ENCODE measurements at regions not wholly inside any gene's neighbourhood (a gene's known extent, or its start where the extent isn't known, plus 50 kb on each side); places are given as distances from the start of the nearest gene placed in this dataset.
"Not testable (repeated sequence)": the region's sequence is repeated elsewhere in the genome, so short reads cannot be mapped to it uniquely, and the experiment has no call there.

DNA sequence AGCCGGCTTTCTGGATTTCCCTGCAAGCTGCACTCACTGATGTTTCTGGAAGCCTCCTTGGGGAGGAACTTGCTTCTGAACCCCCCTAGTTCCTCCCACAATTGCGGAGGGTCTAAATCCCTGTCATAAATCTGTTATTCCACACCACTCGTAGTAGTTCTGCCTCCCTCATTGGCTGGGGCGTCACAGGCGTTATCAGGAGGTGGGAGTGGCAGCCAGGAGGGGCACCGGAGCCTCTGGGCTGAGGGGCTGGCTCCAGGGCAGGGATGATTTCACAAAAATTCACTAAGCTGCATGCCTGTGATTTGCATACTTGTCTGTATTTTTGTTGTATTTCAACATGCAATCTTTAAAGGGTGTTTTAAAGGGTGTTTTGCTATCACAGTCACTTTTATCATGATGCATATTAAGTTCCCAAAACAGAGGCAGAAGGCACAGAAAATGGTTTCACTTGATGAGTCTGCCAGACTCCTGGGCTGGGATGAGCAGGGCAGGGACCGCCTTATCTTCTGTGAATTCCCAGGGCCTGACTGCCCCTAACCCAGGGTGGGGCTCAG lies 176.2 kb upstream of the FOXF1 start:
- no peak for DNase-seq

DNA sequence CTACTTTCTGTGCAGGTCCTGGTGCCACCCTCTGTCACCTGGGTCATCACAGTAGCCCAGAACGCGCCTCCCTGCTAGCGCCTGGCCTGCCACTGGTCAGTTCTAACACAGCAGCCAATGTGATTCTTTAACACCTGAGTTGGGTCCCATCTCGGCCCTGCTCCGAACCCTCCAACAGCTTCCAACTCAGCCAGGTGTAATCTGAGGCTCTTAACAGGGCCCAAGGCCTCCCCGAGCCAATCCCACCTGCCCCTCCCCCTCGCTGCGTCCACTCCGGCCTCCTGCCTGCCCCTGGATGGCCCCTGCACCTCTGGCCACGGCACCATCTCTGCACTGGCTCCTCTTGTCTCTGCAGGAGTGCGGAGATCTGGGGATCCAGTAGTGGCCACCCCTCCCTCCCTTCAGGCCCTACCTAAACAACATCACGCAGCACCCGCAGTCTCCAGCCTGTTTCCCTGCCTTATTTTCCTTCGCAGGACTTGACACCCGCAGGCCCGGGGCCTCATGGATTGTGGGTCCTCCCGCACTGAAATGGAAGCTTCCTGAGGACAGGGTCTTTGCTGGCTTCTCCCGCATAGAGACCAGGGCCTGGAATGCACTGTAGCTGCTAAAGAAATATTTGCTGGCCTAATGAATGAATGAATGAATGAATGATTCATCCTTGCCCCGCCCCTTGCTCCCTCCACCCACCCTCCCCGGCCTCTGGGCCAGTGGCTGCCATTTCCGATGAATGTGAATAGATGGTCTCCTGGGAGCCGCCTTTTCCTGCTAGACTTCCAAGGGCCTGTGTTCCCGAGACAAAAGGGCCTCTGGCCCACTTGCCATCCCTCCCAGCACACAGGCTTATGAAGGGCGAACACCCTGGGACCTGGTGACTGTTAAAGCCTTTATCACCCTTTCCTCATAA lies 174.8 kb upstream of the FOXF1 start:
- DNase-seq, result no peak

DNA sequence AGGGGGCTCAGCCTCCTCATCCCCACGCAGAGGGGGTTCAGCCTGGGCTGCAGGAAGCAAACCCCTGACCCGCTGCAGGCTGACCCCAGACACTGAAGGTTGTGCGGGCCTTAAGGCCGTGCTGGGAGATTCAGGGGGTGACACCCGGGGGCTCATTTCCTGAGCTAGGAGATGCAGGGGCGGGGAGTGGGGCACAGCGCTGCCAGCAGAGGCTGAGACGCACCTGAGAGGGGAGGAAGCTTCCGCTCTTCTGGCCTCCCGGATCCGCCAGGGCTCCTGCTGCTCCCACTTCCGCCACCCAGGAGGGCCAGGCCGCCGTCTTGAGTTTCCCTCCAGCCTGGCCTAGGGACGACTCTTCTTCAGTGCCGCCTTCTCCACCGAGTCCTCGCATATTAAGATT lies 173.2 kb upstream of the FOXF1 start:
- no peak for DNase-seq

DNA sequence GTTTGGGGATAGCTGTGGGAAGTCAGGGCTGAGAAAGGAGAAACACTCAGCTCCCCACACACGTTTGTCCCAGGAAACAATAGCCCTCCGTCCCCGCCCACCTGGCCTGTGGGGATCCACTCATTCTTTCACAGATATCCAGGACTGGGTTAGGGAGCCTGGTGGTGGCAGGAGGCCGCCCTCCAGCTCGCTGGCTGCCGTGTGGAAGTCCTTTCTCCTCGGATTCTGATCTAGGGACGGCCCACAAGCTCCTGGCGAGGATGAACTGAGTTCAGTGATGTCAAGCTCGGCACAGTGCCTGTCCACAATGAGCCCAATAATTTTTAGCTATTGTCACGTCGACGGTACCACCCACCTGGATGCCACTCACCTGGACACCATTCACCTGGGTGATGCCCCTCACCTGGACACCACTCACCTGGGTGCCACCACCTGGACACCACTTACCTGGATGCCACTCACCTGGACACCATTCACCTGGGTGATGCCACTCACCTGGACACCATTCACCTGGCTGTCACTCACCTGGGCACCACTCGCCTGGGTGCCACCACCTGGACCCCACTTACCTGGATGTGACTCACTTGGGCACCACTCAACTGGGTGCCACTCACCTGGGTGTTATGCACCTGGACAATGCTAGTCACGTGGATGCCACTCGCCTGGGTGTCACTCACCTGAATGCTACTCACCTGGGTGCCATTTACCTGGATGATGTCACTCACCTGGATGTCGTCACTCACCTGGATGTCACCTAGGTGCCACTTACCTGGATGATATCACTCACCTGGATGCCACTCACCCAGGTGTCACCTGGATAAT lies 172.5 kb upstream of the FOXF1 start:
- DNase-seq, result no peak

DNA sequence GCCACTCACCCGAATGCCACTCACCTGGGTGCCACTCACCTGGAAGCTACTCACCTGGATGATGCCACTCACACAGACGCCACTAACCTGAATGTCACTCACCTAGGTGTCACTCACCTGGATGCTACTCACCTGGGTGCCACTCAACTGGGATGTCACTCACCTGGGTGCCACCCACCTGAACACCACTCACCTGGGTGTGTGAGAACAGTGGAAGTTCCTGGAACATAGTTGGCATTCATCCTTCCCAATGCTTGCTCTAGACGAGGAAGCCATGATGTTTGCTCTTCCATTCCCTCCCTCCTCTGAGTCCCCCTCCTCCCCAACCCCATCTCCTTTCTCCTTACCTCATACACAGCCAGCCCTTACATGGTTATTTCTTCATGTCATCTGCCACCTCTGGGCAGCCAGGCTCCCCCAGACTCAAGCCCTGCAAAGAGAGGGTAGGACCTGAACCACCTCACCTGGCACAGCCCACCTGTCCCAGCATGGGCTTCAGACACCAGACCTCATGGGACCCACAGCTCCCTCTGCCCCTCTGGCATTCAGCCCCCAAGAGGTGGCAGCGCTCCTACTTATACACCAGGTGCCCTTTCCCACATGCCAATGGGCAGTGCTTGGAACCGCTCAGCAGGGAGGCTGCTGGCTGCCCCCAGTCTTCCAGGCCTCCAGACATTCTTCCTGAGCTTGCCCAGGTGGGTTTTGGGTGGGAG lies 171.8 kb upstream of the FOXF1 start:
- DNase-seq, result no peak

DNA sequence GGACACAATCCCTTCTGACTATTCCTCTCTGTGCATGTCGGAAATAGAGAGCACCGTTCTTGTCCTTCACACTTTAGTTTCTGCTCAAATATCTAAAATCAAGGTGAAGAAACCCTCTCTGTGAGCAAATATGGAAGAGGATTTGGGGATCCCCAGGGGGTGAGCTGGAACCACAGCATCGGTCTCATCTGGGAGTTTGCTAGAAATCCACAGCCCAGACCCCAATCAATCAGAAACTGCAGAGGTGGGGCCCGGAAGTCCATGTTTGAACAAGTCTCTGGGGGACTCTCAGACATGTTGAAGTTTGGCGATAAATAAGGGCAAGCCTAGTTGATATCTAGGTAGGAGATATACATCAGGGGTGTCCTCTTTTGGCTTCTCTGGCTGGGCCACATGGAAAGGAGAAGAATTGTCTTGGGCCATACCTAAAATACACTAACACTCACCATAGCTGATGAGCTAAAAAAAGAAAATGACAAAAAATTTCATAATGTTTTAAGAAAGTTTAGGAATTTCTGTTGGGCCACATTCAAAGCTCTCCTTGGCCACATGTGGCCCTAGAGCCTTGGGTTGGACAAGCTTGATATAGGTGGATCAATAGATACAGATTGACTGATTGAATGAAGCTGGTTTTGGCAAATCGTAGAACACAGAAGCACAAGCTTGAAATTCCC lies 168.0 kb upstream of the FOXF1 start:
- DNase-seq, result no peak

DNA sequence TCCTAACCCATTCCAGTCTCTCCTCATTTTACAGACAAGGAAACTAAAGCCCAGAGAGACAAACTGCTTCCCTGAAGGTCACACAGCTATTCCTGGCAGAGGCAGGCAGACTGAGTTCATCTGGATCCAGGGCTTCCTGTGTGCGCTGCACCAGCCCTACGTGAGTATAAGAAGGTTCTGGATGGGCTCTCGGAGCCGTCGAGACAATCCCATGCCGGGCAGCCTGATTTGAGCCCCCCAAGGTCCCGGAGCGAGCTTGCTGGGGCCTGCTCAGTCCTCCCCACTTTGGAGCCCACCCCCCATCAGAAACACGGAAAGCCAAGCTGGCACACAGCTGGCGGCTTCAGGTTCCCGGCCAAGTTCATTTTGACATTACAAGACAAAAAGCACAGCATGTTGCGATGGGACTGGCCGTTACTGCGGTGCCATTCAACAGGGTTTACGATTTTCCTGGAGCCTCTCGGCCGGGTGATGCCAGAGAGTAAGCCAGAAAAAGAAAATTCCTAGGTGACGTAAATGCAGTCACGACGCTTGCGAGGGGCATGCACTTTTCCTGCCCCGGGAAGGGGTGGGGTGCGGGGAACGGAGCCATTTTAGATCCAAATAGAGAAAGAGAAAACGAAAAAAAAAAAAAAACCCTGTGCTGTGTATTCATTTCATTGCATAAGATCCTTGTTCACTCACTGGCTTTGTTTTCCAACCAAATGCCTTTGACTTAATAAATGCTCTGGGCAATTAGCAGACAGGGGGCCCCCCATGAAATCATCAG lies 167.1 kb upstream of the FOXF1 start:
- peak; percentile 34 for DNase-seq

DNA sequence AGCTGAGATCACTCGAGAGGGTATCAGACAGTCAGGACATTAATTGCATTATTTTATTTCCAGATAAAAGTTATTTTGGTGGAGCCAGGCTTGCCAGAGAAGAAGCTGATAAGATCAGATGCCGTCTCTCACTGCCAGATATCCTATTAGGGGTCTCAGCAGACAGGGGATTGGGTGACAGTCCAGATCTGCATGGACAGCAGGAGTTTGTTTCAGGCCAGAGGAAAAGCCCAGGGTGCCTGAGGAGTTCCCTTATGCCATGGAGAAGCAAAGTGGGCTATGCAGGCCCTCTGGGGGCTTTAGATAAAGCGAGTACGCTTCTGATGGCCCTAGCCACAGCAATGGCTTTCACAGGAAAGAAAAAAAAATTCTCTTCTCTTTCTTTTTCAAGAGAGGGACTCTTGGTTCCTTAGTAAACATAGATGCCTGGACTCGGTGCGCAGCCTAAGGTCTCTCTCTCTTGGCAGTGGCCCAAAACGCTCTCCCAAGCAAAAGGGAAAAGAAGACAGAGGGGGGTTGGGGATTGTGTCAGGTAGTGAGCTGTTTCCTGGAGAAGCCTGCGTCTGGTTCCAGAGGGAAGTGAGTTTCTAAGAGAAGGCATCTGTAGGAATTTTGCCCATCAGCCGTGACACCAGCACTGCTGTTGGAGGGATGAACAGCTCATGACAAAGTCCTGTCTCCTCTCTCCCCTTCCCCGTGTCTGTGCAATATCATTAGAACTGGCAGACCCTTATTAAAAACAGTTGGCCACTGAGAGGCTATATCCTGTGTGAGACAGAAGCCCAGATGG lies 166.3 kb upstream of the FOXF1 start:
- DNase-seq, result no peak

DNA sequence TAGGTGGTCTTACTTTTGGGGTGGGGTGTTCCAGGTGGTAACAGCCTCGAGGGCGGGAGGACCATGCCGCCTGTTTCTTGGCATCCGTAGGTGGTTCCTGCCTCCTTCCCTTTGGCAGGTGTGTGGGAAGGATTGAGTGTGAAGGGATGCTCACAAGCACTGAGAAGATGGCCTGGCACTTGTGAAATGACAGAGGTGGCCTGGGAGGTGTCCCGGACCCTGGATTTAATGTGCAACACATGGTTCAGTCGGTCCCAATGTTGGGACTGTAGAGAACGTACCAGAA lies 165.8 kb upstream of the FOXF1 start:
- no peak for DNase-seq

DNA sequence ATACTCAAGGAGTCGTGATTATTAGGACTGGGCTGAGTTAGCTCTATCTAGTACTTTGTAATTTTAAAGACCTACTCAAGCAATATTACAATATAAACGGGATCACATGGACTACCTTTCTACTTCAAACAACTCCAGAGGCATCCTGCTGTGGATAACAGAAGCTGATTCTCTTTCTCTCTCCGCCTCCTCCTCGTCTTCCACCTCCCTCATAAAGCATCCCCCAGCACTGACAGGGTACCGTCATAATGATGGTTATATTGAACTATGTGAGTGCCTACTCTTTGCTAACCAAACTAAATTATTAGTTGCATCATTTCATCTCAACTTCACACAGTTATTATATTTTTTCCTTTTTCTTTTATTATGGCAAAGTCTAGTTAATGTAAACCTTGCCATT lies 165.4 kb upstream of the FOXF1 start:
- DNase-seq, result no peak

DNA sequence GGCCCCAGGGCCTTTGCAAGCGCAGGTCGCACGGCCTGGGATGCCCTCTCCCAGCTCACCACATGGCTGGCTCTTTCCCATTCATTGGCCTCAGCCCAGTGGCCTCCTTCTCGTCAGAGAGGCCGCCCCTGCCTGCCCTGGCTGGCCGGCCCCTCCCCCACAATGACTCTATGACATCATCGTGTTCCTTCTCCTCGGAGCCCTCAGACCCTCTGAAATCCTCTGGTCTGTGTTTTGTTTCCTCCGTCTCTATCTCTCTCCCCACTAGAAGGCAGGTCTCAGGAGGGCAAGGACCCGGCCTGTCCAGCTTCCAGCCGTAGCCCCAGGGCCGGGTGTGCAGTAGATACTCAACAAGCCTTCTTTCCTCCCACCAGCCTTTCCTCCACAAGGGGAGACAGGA lies 164.8 kb upstream of the FOXF1 start:
- no peak for DNase-seq

DNA sequence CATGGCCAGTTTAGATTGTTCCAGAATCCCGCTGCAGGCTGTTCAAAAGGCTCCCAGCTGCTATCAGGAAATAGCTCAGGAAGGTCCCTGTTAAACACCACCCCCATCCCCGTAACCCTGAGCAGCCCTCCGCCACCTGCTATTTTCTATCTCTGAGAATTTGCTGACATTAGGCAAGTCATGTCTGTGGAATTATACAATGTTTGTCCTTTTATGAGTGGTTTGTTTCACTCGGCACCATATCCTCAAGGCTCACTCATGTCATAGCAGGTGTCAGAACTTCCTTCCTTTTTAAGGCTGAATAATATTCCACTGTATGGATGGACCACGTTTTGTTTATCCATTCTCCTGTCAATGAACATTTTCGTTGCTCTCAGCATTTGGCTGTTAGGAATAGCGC lies 164.3 kb upstream of the FOXF1 start:
- no peak for DNase-seq

DNA sequence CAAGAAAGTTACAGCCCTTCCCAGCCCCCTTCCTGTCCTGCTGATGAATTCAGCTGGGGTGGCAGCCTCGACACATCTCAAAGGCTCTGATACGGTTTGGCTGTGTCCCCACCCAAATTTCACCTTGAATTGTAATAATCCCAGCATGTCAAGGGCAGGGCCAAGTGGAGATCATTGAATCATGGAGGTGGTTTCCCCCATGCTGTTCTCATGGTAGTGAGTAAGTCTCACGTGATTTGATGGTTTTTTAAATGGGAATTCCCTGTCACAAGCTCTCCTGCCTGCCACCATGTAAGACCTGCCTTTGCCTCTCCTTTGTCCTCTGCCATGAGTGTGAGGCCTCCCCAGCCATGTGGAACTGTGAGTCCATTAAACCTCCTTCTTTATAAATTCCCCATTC lies 163.2 kb upstream of the FOXF1 start:
- no peak for DNase-seq

DNA sequence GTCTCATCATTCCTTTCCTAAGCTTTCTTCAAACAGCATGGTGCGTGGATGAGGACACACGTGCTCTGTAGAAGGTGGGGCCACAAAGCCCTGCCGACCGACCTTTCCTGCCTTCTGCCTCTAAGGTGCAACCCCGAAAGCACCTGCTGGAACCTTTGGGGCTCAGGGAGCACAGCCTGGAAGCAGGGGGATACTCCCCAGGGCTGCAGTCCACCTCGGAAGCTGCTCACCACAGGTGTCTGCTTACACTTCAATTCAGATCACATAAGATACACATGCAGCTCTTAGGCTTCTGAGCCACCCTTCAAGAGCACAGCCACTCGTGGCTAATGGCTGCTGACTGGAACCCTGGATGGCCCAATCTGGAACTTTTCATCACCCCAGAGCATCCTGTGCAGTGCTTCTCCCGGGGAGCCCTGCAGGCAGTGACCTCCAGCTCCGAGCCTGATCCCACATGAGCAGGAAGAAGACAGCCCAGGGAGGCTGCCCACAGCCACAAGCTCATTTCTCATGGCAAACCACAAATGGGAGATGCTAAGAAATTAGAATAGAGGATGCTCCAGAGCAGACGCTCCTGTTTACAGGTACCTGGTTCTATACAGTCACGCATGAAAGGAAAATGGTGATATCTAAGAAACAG lies 162.3 kb upstream of the FOXF1 start:
- DNase-seq, result no peak

DNA sequence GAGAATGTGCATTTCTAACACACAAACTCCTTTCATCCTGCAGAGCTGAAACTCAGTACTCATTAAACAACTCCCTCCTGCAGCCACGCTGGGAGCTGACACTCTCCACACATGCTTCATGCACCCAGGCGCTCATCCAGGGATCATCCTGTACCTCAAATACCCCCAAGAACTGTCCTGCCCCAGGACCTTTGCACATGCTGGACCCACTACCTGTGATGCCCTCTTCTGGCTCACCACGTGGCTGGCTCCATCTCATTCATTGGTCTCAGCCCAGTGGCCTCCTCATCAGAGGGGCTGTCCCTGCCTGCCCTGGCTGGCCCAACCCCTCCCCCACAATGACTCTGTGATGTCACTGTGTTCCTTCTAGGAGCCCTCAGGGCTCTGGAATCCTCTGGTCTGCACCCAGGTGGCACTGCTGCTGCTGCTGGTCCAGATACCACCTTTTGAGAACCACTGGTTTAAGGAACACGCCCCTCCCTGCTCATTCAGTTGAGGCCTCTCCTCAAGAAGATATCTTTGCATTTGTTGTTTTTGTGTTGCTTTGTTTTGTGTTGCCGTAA lies 160.9 kb upstream of the FOXF1 start:
- DNase-seq, result no peak

DNA sequence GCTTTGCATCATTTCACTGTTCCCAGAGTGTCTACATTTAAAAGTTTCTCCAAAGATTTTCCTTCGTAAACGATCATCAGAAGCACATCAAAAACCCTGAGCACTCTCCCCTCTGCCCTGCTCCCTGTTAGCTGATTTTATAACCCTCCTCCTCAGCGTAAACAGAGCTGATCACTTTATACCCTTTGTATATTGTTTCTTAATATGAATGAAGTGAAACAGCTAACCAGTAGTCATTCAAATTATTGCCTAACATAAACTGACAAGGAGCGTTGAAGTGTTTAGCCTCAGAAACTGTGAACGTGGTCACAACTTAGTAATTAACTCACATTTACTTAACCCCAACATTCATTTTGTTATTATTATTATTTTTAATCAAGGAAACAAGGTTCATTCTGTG lies 160.0 kb upstream of the FOXF1 start:
- no peak for DNase-seq

DNA sequence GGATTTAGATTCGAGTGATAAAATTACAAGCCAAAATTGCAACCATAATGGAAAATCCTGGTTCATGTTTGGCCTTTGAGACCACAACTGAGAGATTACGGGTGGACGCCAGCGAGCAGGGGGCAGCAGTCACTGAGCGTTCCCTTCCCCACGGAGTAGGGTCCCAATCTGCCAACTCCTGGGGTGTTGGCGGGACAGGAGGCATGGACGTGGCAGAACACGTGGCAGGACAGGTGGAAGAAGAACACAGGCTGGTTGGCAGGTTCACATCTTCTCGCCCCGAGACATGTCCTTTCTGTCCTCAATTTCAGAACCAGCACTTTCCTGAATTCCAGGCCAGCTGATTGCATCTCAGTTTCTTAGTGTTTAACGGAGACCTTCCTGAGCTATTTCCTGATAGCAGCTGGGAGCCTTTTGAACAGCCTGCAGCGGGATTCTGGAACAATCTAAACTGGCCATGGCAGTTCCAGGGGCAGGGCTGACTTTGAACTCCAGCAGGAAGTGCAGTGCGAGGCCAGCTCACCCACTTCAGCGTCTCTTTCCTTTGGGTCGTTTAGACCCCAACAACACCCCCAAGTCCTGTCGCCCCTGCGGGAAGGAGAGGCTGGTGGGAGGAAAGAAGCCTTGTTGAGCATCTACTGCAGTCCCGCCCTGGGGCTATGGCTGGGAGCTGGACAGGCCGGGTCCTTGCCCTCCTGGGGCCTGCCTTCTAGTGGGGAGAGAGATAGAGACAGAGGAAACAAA lies 159.1 kb upstream of the FOXF1 start:
- DNase-seq, result no peak

DNA sequence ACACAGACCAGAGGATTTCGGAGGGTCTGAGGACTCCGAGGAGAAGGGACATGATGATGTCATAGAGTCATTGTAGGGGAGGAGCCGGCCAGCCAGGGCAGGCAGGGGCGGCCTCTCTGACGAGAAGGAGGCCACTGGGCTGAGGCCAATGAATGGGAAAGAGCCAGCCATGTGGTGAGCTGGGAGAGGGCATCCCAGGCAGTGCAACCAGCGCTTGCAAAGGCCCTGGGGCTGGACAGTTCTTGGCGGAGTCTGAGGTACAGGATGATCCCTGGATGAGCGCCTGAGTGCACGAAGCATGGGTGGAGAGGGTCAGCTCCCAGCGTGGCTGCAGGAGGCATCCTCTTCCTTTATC lies 158.6 kb upstream of the FOXF1 start:
- DNase-seq, result not testable (repeated sequence)

DNA sequence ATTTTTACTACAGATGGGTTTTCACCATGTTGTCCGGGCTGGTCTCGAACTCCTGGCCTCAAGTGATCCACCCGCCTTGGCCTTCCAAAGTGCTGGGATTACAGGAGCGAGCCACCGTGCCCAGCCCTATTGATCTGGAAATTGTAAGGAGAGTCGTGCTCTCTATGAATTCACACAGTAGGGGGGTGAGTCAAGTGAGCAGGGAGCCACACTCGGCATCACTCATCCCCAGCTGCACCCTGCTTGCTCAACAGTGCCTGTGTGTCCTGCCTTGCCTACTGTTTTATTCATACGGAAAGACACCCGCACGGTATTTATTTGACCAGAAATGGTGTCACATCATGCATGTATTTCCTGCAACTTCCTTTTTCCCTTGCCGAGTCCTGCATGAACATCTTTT lies 157.2 kb upstream of the FOXF1 start:
- DNase-seq, result no peak

Measured in hindlimb muscle (tissue), 1 donor.